ENCODE measurements at regions not wholly inside any gene's neighbourhood (a gene's known extent, or its start where the extent isn't known, plus 50 kb on each side); places are given as distances from the start of the nearest gene placed in this dataset.
"Not testable (repeated sequence)": the region's sequence is repeated elsewhere in the genome, so short reads cannot be mapped to it uniquely, and the experiment has no call there.

DNA sequence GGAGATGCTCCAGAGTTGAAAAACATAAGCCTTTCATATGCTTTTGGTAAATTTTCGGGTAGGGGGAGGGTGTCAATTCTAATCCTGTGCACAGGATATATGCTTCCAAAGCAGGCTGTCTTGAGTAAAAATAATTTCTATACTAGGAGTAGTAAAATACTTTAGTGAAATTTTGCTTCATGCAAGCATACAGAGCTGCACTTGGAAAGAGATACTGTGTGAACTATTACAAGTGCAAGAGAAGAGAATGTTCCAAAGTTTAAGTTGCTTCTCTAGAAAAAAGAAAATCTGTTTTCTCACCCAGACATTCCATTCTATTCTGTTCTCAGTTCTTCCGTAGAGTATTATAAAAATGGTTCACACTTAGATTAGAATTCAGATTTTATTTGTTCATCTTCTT, 324.6 kb upstream of the AADAT start:
- DNase-seq (ENCODE audit: low spot score) = no peak

DNA sequence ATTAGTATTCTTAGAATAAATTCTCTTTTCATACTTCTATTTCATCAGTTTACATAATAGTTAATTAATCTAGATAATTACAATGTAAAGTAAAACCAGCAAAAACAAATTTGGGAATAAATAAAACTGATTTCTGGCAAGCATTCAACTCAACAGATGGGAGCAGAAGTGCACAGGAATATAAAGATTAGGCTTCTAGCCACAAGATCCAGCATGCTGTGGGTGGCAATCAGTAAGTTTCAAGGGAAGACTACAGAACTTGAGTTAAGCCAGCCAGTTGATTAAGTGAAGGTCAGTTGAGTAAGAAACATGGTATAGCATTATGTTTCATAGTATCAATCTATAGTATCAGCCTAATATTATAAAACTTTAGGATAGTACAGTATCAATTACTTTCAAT, 324.2 kb upstream of the AADAT start:
- no peak for DNase-seq (ENCODE audit: low spot score)

DNA sequence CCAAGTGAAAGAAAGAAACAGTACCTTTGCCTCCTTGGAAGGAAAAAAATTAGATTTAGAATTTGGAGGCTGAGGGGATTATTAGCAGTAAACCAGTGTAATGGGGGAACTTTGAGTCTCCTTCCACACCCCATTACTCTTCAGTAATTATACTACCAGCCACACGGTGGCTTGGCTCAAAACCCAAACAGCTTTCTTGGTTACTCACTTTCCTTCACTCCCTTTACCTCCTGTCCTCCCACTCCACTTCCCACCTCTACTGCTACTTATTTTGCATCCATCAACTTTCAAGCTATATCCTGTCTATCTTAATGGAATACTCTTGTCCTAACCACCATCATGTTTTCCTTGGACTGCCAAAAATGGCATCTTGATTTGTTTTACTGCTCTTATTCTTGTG, 310.6 kb upstream of the AADAT start:
- no peak for DNase-seq (ENCODE audit: low spot score)

DNA sequence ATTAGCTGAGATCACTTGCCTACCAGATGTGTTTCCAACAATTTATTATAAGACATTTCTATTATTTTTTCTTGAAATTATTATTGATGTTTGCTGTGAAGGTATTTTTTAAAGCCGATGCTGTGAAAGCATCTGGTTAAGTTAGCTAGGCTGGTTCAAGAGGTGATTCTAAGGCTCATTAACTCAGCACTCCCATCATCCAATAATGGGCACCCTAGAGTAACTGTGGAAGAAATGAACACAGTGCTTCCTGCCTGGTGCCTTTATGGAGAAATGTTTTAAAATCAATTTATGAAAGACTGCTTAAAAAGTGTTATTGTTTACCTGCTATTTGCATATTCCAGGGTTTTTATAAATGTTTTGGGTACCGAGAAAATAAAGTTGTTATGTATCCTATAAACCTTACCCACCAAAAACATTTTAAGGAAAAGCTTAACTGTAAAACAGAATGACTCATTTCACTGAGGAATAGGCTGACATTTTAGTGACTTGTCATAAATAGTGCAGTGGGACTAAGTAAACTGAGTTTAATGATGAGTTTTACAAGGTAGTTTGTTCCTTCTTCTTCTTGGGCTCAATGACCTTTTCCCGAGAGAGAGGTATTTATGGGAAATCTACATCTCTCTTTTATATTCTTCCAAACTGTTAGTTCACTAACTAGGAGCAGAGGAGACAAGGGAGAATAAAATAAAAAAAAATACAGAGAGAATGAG, 310.0 kb upstream of the AADAT start:
- DNase-seq (ENCODE audit: low spot score) = no peak

DNA sequence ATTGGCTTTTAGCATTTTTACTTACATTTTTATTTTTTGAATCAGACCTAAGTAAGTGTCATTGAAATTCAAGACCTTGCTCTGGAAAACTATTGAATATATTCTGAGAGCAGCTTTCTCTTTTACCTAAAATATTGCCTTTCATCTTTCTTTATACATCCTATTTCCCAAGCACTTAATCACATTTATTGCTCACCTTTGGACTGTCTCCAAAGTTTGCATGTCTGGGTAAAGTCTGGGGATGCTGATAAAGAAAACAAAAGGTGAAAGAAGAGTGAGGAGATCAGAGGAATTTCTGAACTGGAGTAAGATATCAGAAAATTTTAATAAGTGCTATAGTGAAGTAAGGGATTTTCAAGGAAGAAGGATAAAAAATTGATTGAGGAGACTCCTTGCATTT, 308.5 kb upstream of the AADAT start:
- DNase-seq (ENCODE audit: low spot score) = no peak

DNA sequence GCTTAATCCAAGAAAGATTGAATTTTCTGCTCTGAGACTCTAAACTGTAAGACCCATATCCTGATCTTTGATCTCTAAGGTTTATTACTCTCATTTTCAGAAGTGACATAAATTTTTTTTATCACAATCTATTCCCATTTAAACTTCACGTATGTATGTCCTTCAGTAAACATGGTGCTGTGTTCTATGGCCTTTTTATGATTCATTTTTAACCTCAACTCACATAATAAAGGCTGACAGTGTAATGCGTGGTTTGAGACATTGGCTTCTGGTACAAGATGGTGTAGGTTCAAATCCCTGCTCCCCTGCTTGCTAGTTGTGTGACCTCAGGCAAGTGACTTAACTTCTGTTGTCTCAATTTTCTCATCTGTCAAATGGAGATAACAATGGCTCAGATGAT, 306.0 kb upstream of the AADAT start:
- DNase-seq (ENCODE audit: low spot score) = no peak

DNA sequence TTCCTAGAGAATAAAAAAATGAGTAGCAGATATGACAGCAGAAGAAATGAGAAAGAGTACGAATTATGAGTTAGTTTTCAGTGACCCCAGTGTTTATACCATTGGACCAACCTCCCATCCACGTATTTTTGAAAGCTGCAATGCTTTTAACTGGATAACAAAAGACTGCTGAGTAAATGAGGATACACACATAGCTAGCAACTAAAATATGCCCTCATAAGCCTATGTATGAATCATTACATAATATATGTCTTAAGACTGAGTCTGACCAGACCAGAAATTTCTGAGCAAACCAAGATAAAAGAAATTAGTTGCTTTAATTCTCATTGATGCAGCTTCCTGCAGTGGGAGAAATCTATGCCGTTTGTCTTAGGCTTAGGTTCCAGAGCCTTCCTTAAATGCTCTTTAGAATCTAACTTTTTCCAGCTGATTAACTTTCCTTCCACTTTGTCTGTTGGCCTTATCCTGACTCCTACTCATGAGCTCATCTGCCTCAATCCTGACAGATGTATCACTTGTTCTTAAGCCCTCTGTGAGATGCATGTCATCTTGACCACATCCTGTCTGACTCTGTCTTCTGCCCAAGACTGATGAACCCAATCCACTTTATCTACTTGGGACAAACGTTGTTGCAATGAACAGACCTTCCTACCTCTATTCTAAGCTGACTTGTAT, 301.4 kb upstream of the AADAT start:
- no peak for DNase-seq (ENCODE audit: low spot score)

DNA sequence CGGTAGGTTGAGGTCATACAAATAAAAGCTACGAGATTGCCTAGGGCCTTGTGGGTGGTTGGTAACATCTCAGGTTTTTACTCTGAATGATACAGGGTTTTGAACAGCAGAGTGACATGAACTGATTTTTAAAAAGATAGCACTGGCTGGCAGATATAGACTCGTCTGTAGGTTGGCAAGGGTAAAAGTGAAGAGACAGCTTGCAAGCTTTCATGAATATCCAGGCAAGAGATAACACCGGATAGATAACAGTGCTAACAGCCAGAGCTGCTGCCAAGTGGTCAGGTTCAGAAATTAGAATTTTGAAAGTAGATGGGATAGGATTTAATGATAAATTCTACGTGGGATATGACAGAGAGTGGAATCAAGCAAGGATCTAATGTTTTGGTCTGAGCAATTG, 299.7 kb upstream of the AADAT start:
- no peak for DNase-seq (ENCODE audit: low spot score)

DNA sequence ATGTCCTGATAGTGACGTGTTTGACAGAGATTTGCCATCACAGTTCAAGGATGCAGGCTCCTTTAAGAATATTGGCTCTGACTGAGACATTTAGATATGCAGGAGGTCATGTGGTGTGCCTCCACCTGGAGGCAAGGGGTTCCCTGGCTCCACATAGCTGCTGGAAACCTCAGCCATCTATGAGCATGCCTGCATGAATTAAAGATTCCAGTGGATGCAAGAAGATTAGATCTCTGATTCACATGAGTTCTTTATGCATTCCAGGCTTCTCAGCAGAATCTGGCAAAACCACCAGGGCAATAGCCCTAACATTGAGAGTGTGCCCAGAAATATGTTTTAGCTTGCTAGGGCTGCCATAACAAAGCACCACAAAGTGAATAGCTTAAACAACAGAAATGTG, 298.5 kb upstream of the AADAT start:
- no peak for DNase-seq (ENCODE audit: low spot score)

DNA sequence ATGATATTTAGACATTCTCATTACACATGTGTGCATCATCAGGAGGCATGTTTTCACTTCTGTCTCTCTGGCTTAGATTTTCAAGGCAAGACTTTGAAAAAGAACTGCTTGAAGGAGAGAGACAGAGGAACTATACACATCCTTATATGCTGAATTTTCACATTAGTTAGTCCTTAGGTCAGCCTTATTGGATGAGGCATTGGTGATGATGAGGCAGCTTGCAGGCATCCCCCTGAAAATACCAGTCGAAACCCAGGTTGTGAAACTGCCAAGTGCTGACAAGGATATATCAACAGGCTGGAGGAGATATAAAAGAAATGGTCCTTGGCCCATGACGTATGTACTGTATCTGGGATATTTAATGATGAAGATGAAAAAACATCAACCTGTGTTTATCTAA, 297.2 kb upstream of the AADAT start:
- DNase-seq (ENCODE audit: low spot score) = no peak

DNA sequence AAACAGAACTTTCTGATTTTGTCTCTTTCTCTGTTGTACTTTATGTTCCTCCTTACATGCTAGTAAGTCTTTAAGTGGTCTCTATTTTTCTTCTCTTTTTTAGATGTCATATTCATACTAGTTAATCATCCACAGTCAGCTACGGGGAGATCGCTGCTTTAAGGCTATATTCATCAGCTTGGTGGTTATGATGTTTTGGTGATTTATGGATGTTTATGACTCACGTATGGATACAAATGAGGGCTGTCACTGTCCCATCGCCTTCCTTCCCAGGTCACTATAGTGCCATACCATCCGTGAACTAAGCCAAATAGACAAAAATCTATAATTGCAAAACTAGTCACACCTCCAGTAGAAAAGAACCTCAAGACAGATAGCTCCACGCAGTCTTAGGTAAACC, 296.8 kb upstream of the AADAT start:
- DNase-seq (ENCODE audit: low spot score) = no peak

DNA sequence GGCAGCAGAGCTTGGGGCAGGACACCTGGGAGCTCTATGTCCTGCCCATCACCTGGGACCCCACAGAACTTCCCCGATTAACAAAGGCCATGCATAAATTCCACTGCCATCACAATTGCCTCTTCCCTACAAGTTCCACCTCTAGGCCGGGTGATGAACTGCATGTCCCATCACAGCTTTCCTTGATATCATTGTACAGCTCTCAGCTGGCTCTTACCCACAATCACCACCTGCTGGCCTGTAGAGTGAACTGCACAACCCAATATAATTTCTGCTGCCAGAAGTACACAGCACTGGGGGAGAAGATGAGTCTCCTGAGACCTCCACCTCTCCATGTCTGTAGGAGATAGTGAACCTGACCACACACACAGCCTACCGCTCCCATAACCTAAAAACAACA, 285.0 kb upstream of the AADAT start:
- peak; percentile 26 for DNase-seq (ENCODE audit: low spot score)

DNA sequence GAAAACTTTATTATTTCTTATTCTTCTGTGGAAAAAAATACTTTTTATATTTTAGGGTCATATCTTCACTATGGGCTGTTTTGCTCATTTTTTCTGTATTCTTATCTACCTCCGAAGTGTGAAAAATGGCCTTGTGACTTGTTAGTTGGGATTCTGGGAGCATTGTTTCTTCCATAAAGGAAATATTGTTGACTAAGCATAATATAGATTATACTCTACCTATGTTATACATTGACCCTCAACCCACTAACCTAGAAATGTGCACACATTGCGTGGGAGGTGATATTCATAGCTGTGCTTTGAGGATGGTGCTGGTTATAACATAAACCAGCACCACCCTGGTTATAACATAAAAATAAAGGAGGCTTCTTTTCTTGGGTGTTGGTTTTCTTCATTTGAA, 259.2 kb upstream of the AADAT start:
- DNase-seq (ENCODE audit: low spot score) = no peak

DNA sequence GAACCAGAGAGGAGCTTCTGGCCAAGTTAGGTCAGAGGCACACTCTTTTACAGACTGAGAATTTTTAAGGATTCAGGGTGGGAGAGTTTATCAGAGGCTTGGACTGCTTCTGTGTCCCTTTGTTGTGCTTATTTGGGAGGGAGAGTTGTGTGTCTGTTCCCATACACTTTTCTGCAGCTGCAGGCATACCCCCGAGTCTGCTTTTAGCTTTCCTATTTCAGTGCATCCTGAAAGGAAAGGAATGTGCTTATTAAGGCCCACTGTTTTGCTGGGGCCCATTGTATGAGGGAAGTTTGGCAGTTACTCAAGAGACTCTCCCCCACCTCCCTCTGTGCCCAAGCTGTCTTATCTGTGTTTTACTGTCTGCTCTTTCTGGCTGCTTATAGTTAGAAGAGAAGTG, 257.4 kb upstream of the AADAT start:
- DNase-seq (ENCODE audit: low spot score) = not testable (repeated sequence)

DNA sequence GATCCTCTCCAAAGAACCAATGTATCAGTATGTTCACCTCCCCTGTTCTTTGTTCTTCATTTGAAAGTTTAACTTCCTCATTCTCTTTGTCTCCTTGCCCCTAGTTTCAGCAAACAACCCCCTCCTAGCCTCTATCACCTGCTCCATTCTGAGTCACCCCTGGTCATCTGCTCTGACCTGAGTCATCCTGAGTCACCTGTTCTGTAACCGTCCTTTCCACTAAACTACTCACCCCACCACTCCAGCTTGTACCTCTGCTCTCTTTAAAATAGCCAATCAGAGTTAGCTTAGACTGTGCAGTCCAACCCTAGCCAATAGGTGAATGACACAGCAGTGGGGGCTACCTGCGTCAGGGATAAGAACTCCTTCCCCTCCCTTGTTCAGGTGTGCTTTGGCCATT, 249.8 kb upstream of the AADAT start:
- DNase-seq (ENCODE audit: low spot score) = no peak

DNA sequence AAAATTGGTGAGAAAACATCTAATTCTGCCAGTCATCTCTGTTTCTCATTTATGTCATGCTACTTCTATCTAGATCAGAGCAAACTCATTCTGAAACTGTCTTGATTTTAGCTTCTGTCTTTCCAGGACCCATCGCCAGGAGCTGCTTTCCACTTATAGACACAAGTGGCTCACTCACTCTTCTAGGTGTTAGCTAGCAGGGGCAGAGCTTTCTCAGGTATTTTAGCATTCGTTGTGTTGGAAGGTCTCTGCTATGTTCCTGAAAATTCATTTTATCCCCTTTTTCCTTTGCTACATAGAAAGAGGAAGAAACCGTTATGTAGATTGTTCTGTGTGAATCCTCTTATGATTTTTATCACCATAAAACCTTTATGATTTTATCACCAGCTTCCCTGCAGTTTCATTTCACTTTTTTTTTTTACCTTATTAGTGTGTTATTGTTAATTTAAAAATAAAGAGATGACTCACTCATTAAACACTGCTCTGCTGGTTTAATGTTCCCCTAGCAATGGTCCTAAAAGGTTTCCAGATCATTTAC, 246.6 kb upstream of the AADAT start:
- no peak for DNase-seq (ENCODE audit: low spot score)

DNA sequence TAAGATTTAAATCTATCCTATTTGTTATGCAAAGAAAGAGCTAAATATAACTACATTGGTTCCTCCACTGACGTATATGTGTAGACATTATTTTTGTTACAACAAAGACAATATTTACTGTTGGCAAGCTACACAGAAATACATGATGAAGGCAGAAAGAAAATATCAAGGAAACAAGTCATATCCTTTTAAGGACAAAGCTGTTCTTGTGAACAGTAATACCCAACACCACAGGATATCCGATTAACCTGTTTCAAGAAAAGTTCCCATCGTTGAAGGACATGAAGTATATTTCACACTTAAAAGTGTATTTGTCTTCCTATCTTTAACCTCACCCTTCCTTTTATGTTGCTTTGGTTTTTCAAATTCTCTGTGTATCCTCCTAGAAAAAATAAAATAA, 235.8 kb upstream of the AADAT start:
- no peak for DNase-seq (ENCODE audit: low spot score)

DNA sequence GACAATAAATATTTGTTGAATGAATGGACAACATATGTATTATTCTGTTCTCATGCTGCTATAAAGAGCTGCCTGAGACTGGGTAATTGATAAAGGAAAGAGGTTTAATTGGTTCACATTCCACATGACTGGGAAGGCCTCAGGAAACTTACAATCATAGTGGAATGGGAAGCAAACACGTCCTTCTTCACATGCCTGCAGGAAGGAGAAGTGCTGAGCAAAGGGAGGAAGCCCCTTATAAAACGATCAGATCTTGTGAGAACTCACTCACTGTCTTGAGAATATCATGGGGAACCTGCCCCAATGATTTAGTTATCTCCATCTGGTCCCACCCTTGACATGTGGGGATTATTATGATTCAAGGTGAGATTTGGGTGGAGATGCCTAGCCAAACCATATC, 233.9 kb upstream of the AADAT start:
- no peak for DNase-seq (ENCODE audit: low spot score)

DNA sequence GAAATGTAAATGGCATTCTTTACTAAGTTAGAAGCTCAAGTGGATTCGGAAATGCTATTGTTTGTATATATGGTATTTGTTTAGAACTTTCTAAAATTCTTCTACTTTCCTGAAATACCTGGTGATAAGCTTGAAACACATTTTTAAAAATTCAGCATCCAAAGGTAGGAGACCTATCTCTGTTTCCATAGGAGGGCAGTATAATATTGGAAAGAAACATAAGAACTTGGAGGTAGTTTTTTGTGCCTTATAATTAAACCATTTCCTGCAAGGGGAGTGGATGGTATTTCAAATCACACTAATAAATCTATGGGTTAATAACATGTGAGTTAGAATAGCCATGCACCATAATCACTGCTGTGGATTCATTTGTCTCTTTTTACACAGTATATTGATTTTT, 217.4 kb upstream of the AADAT start:
- DNase-seq (ENCODE audit: low spot score) = no peak

DNA sequence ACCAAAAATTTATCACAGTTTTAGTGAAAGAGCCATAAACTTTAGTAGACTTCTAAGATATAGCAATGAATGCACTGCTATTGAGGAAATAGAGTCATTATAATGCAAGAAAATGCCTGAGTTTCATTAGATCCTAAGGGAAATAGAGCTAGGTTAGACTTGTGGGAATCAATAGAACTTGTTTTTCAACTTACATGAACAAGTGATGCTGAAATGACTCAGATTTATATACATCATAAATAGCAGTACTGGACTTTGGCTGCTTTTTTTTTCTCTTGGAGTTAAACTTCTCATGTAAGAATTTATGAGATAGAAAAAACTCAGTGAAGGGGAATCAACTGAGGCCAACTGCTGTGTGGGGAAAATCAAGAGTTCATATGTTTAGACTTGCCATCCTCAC, 216.5 kb upstream of the AADAT start:
- DNase-seq (ENCODE audit: low spot score) = no peak

DNA sequence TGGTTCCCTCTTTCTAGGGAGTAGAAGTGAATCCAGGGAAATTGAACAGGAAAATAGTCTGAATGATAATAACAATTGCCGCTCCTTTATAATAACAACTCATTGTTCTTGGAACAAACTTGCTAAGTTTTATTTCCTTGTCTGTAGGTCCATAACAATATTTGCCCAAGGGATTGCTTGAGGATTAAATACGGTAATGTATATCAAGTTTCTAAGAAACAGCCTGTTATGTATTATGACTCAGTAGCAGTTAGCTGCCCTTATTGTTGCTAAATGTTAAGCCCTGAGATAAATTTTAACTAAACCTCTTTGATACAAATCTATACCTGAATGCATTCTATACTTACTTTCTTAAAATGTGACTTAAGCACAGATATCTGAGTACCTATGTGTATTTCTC, 215.9 kb upstream of the AADAT start:
- DNase-seq (ENCODE audit: low spot score) = no peak

DNA sequence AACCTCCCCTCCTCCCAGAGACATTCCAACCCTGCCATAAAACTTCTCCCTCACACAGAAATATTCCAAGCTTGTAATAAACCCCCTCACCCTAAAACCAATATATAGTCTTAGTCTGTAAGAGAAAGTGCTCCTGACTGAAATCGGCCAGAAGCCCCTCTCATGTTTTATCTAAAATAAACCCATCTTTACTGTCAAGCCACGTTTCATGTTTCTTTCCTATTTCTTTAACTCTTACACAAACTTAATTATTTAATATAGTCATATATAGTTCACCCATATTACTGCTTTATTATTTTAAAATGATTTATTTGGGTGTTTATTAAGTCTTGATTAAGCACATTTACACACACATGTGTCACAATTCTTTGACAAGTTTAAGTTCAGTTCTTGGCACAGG, 191.3 kb upstream of the AADAT start:
- no peak for DNase-seq (ENCODE audit: low spot score)

DNA sequence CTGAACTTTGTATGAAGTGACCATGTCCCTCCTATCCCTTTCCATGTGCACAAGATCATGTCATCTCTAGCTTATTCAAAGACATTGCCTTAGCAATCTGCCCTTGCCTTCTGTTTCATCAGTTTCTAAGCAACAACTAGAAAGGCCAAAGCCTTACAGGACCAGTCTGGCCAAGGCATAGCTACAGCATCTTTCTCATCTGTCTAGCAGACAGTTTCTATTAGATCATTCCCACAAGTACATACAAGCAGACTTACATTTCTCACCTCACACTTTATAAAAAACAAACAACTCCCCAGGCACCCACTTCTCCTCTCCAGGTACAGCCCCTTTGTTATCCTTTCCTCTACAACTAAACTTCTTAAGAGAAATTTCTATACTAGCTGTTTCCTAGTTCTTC, 188.7 kb upstream of the AADAT start:
- no peak for DNase-seq (ENCODE audit: low spot score)

DNA sequence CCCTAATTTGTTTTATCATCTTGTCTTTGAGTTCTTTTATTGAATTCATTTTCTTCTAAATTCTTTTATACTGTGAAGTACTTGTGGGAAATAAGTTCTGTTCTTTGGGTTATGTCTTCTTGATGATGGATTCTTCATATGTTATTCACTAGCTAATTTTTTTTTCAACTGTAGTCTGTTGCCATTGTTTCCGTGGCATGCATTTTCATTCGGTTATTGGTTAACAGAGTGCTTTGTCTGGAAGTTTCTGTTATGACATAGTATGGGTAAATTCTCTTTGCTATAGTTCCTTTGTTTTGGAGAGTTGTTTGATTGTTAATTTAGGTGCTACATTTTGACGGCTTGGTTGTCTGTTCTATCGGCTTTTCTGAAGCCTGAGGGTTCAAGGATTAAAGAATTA, 184.9 kb upstream of the AADAT start:
- no peak for DNase-seq (ENCODE audit: low spot score)

Measured in HuH-7 (cell line).